Subcutaneous abdominal adipose tissue (tissue), 5 donors: ENCODE measurements at regions not wholly inside any gene's neighbourhood (a gene's known extent, or its start where the extent isn't known, plus 50 kb on each side); places are given as distances from the start of the nearest gene placed in this dataset.

ENCODE experiments used
- H3K27ac ChIP-seq: one replicate; pipeline ENCODE4 v1.7.0; 2013; ENCODE audit warnings: low read depth, mild to moderate bottlenecking, inconsistent platforms, low read length, moderate library complexity
- H3K27me3 ChIP-seq, 5 donors: one replicate each; pipeline ENCODE4 v1.7.0; 2013; ENCODE audit warnings: low read length in 5 of 5, inconsistent platforms in 1 of 5; ENCODE audit not compliant: control insufficient read depth in 5 of 5, insufficient read depth in 4 of 5
- H3K36me3 ChIP-seq, 5 donors: one replicate each; pipeline ENCODE4 v1.7.0; 2013; ENCODE audit warnings: low read length in 5 of 5; ENCODE audit not compliant: control insufficient read depth in 5 of 5, insufficient read depth in 5 of 5
- H3K4me1 ChIP-seq, 5 donors: one replicate each; pipeline ENCODE4 v1.7.0; 2013; ENCODE audit warnings: low read length in 5 of 5, mild to moderate bottlenecking in 3 of 5, moderate library complexity in 1 of 5; ENCODE audit not compliant: control insufficient read depth in 5 of 5, insufficient read depth in 5 of 5
- H3K4me3 ChIP-seq, 5 donors: one replicate each; pipeline ENCODE4 v1.7.0; 2013; ENCODE audit warnings: low read length in 5 of 5, low read depth in 1 of 5
- H3K9ac ChIP-seq, 5 donors: one replicate each; pipeline ENCODE4 v1.7.0; 2013; ENCODE audit warnings: low read length in 5 of 5, mild to moderate bottlenecking in 4 of 5, moderate library complexity in 3 of 5
- H3K9me3 ChIP-seq, 5 donors: one replicate each; pipeline ENCODE4 v1.7.0; 2013; ENCODE audit warnings: low read length in 5 of 5; ENCODE audit not compliant: control insufficient read depth in 5 of 5
- donor health status: healthy.
- donor health status: healthy.
- donor health status: healthy.
- donor health status: healthy.
- donor health status: healthy.

DNA sequence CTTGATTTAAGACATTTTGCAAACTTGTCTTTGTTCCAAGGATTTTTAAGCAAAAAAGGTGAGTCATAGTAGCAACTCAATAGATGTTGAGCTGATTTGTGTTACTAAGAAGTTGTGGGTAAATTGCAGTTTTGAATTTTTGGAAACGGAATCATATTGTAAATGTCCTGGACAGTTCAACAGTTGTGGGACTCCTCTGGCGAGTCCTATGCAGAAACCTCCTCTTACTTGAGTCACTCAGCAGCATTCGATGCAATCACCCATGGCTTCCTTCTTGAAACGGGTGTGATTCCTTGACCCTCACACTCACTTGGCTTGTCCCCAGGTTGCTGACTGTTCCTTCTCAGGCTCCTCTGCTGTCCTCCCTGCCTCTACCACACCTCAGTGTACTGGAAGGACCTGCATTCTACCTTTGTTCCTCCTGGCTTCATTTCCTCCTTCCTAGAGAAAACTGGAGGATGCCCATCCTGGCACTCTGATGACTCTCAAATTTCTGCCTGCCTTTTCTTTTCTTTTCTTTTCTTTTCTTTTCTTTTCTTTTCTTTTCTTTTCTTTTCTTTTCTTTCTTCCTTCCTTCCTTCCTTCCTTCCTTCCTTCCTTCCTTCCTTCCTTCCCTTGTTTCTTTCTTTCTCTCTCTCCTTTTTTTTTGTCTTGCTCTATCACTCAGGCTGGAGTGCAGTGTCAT lies 52.8 kb upstream of the DGKG start:
- peaks cover 0 to 22% (median 17%) of the 10 kb centered on the region in 5 donors for H3K4me1 ChIP-seq
- H3K27ac ChIP-seq: no peak overlapping the region
- H3K9ac ChIP-seq: no peak overlapping the region
- H3K36me3 ChIP-seq: no peaks in the 10 kb centered on the region
- peaks cover 0 to 7% (median 3%) of the 10 kb centered on the region in 5 donors for H3K27me3 ChIP-seq
- no peaks in the 10 kb centered on the region for H3K9me3 ChIP-seq
- H3K4me3 ChIP-seq: no peak overlapping the region

DNA sequence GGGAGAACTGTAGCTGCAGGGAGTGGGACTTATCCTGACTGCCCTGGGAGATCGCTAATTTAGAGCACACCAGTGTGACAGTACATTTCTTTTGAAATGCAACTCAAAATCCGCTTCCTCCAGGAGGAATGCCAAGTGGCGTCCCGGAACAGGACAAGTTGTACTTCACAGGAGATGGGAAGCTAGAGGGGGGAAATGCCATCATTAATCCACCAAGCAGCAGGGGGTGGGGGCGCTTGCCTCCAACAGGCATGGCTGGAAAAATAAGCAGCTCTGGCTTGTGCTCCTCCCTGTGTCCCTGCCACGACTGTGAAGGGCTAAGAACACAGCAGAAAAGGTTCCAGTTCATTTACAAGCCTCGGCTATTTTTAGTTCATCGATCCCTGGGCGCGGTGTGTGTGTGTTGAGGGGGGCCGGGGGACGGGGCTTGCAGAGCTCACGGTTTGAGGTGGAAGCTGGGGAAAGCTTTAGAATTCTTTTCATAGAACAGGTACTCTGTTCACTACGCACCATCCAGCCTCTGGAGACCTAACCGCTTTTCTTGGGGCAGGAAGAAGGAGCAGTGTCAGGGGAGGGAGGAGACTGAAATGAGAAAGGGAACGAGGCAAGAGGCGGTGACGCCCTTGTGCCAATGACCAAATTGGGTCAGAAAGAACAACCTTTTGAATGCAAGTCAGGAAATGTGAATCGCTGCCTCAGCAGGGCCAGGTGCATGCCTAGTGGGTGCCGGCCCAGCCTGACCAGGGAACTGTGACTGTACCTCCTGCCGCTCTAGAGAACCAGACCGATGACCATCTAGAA lies 51.8 kb upstream of the DGKG start:
- H3K9ac ChIP-seq: peak overlapping the region in 3 of 5 donors; percentile 7 to 27 (median 7)
- H3K27me3 ChIP-seq: peaks cover 2 to 6% (median 4%) of the 10 kb centered on the region in 5 donors
- H3K4me1 ChIP-seq: peaks cover 0 to 22% (median 17%) of the 10 kb centered on the region in 5 donors
- peak overlapping the region; percentile 45 to 61 (median 56) for H3K4me3 ChIP-seq
- H3K36me3 ChIP-seq: no peaks in the 10 kb centered on the region
- no peaks in the 10 kb centered on the region for H3K9me3 ChIP-seq
- no peak overlapping the region for H3K27ac ChIP-seq

DNA sequence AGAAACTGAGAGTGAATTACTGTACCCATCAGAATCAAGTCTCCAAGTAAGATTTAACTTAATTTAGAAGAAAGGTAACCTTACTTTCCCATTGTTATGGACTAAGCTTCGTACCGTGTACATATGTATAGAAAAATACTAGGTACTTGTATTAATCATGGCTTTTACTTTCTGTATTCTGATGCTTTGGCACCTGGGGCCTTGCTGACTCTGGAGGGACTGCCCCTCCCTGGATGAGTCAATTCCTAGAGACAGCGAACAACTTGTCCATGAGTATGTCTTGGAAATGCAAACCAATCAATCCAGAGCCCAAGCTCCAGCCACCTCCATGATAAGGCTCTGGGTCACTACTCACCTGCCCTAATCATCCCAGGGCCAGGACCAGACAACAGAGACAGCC lies 50.0 kb upstream of the DGKG start:
- Histone ChIP-seq H3K27me3 (peaks cover 0 to 8% (median 5%) of the 10 kb centered on the region in 5 donors), H3K4me1 (peaks cover 0 to 26% (median 17%) of the 10 kb centered on the region in 5 donors), H3K36me3 (no peaks in the 10 kb centered on the region), H3K4me3 (no peak overlapping the region), H3K9ac (no peak overlapping the region), H3K9me3 (no peaks in the 10 kb centered on the region), H3K27ac (no peak overlapping the region)
